Astrocyte (in vitro differentiated cells and primary cell): ENCODE measurements at regions not wholly inside any gene's neighbourhood (a gene's known extent, or its start where the extent isn't known, plus 50 kb on each side); places are given as distances from the start of the nearest gene placed in this dataset.

Experiments
- DNase-seq: peaks from one replicate; pipeline ENCODE4 v3.0.0-alpha.2; 2010; ENCODE audit warnings: low read depth
- FAIRE-seq: peaks from 2 replicates; lab custom pipeline; 2011; peaks lifted over from hg19 to GRCh38; lab: Jason Lieb, UNC
- H2AFZ ChIP-seq: 2 replicates; pipeline ENCODE4 v1.6.0; 2012; ENCODE audit warnings: low read depth, low read length, inconsistent platforms
- H3K27ac ChIP-seq: 2 replicates; pipeline ENCODE4 v1.5.1; 2011; ENCODE audit warnings: low read depth, low read length, inconsistent platforms
- H3K27me3 ChIP-seq: 2 replicates; pipeline ENCODE4 v1.6.0; 2011; ENCODE audit warnings: low read length, inconsistent platforms; ENCODE audit not compliant: insufficient read depth
- H3K36me3 ChIP-seq: 2 replicates; pipeline ENCODE4 v1.5.1; 2011; ENCODE audit warnings: low read length, inconsistent platforms; ENCODE audit not compliant: insufficient read depth
- H3K4me1 ChIP-seq: 2 replicates; pipeline ENCODE4 v1.5.1; 2011; ENCODE audit warnings: low read length, inconsistent platforms; ENCODE audit not compliant: insufficient read depth
- H3K4me2 ChIP-seq: 2 replicates; pipeline ENCODE4 v1.6.0; 2012; ENCODE audit warnings: low read length, inconsistent platforms
- H3K4me3 ChIP-seq: 2 replicates; pipeline ENCODE4 v1.5.1; 2011; ENCODE audit warnings: low read depth, mild to moderate bottlenecking, low read length, inconsistent platforms; ENCODE audit not compliant: insufficient read depth
- H3K79me2 ChIP-seq: 2 replicates; pipeline ENCODE4 v1.6.0; 2012; ENCODE audit warnings: mild to moderate bottlenecking, low read length, inconsistent platforms; ENCODE audit not compliant: insufficient read depth
- H3K9ac ChIP-seq: 2 replicates; pipeline ENCODE4 v1.6.0; 2012; ENCODE audit warnings: mild to moderate bottlenecking, low read length, inconsistent platforms
- H3K9me3 ChIP-seq: 2 replicates; pipeline ENCODE4 v1.5.1; 2012; ENCODE audit warnings: low read depth, mild to moderate bottlenecking, low read length, inconsistent platforms; ENCODE audit not compliant: insufficient read depth
- H4K20me1 ChIP-seq: 2 replicates; pipeline ENCODE4 v1.6.0; 2012; ENCODE audit warnings: low read length, inconsistent platforms; ENCODE audit not compliant: insufficient read depth
- H3K27ac Mint-ChIP-seq: one replicate; pipeline ENCODE4 v1.8.0; 2021; ENCODE audit warnings: mild to moderate bottlenecking, mixed read lengths; ENCODE audit not compliant: unreplicated experiment
- H3K27me3 Mint-ChIP-seq: one replicate; pipeline ENCODE4 v1.8.0; 2021; ENCODE audit warnings: low read depth, mixed read lengths; ENCODE audit not compliant: unreplicated experiment
- H3K36me3 Mint-ChIP-seq: one replicate; pipeline ENCODE4 v1.8.0; 2021; ENCODE audit warnings: low read depth, mixed read lengths; ENCODE audit not compliant: unreplicated experiment
- H3K4me1 Mint-ChIP-seq: one replicate; pipeline ENCODE4 v1.8.0; 2021; ENCODE audit warnings: low read depth, mixed read lengths; ENCODE audit not compliant: unreplicated experiment
- H3K4me3 Mint-ChIP-seq: one replicate; pipeline ENCODE4 v1.8.0; 2021; ENCODE audit warnings: mild to moderate bottlenecking, moderate library complexity, mixed read lengths; ENCODE audit not compliant: unreplicated experiment
- H3K9me3 Mint-ChIP-seq: one replicate; pipeline ENCODE4 v1.8.0; 2021; ENCODE audit warnings: mild to moderate bottlenecking, mixed read lengths; ENCODE audit not compliant: unreplicated experiment
- CTCF ChIP-seq: IDR thresholded peaks from 2 replicates; pipeline ENCODE4 v1.5.1; 2011; ENCODE audit warnings: low read depth, mild to moderate bottlenecking, inconsistent platforms, low read length, moderate library complexity; ENCODE audit not compliant: insufficient read depth
- EZH2 ChIP-seq: IDR thresholded peaks from 2 replicates; pipeline ENCODE4 v1.6.1; 2012; ENCODE audit warnings: mild to moderate bottlenecking, low read length, inconsistent platforms; ENCODE audit not compliant: insufficient read depth

- H3K4me1 ChIP-seq: no peaks in the 10 kb centered on the region
- Mint-ChIP-seq H3K4me1 (no peaks in the 10 kb centered on the region), H3K27me3 (peaks cover 28% of the 10 kb centered on the region), H3K27ac (no peak overlapping the region), H3K36me3 (no peaks in the 10 kb centered on the region), H3K9me3 (peaks cover 3% of the 10 kb centered on the region), H3K4me3 (no peak overlapping the region)
- H4K20me1 ChIP-seq: no peaks in the 10 kb centered on the region
- H3K9ac ChIP-seq: no peak overlapping the region
- peaks cover 8% of the 10 kb centered on the region for H3K9me3 ChIP-seq
- no peaks in the 10 kb centered on the region for H3K36me3 ChIP-seq
- no peak overlapping the region for H3K4me3 ChIP-seq
- FAIRE-seq (no peak), DNase-seq (no peak)
- no peaks in the 10 kb centered on the region for H3K27me3 ChIP-seq
- no peak overlapping the region for H3K27ac ChIP-seq
- no peak overlapping the region for H3K4me2 ChIP-seq
- no peaks in the 10 kb centered on the region for H3K79me2 ChIP-seq
- H2AFZ ChIP-seq: no peak overlapping the region
- TF ChIP-seq CTCF (no peak), EZH2 (no peak)
These were observed 333.6 kb downstream of the NPHP4 start for GRCh38 chr1:5658340-5659316.

GRCh38 chr1:5651964-5652821, 340.0 kb downstream of the NPHP4 start:
- H3K4me1 Mint-ChIP-seq: no peaks in the 10 kb centered on the region

More at GRCh38 chr1:5651964-5652821, 340.0 kb downstream of the NPHP4 start:
- Histone ChIP-seq H3K79me2 (no peaks in the 10 kb centered on the region), H4K20me1 (no peaks in the 10 kb centered on the region), H3K4me2 (no peak overlapping the region), H2AFZ (no peak overlapping the region), H3K27me3 (no peaks in the 10 kb centered on the region), H3K9me3 (peaks cover 11% of the 10 kb centered on the region), H3K4me3 (no peak overlapping the region), H3K36me3 (no peaks in the 10 kb centered on the region), H3K9ac (no peak overlapping the region), H3K27ac (no peak overlapping the region), H3K4me1 (no peaks in the 10 kb centered on the region)
- Mint-ChIP-seq H3K4me3 (no peak overlapping the region), H3K9me3 (peaks cover 13% of the 10 kb centered on the region), H3K36me3 (no peaks in the 10 kb centered on the region), H3K27me3 (peaks cover 35% of the 10 kb centered on the region), H3K27ac (no peak overlapping the region)
- DNase-seq (no peak), FAIRE-seq (no peak)
- TF ChIP-seq CTCF (no peak), EZH2 (no peak)
